Ovary (tissue), 7 donors: ENCODE measurements at regions not wholly inside any gene's neighbourhood (a gene's known extent, or its start where the extent isn't known, plus 50 kb on each side); places are given as distances from the start of the nearest gene placed in this dataset.
"Not testable (repeated sequence)": the region's sequence is repeated elsewhere in the genome, so short reads cannot be mapped to it uniquely, and the experiment has no call there.

ENCODE experiments used
- DNase-seq, 5 donors: peaks; one replicate each; pipeline ENCODE4 v3.0.0-alpha.2; 2019 to 2020
- H3K27ac ChIP-seq, 2 donors: fragments of 200-600 bp; one replicate each; pipeline versions ENCODE4 v1.5.1 to v1.8.0; 2019 to 2022
- H3K27me3 ChIP-seq: fragments of 200-600 bp; one replicate; pipeline ENCODE4 v1.8.0; 2022
- H3K36me3 ChIP-seq: fragments of 200-600 bp; sonication (generic); one replicate; pipeline ENCODE4 v1.5.1; 2019
- H3K4me1 ChIP-seq: one replicate; pipeline ENCODE4 v1.8.1; 2013; ENCODE audit warnings: mild to moderate bottlenecking, moderate library complexity; ENCODE audit not compliant: insufficient read depth
- H3K4me3 ChIP-seq: fragments of 200-600 bp; sonication (generic); one replicate; pipeline ENCODE4 v1.5.1; 2017
- H3K9me3 ChIP-seq, 2 donors: fragments of 200-600 bp in 1 of 2; sonication (generic) in 1 of 2; one replicate each; pipeline versions ENCODE4 v1.5.1 to v1.8.1; 2013 to 2019; ENCODE audit warnings: mild to moderate bottlenecking in 1 of 2, moderate library complexity in 1 of 2
- WGBS, 3 donors: extraction: QIAGEN DNeasy Blood & Tissue Kit in 1 of 3; methylation state at CpG; one replicate each; pipeline versions ENCODE4 v1.1.5 to v1.1.7; 2013 to 2017; 5-methylcytosine and 5-hydroxymethylcytosine counted together
- intact Hi-C, 4 donors: fragments of 100-400 bp; cut with DNase I; formaldehyde crosslinking; loops; one replicate each; pipeline versions ENCODE4 v1.11.0 to v1.15.1; 2022 to 2023
- donor health status: DM: no; HTN: no; CAD: no; lungs with moderate emphysema.
- donor health status: DM: no; HTN: no; CAD: no.
- donor health status: Bipolar disorder and iron deficiency.
- donor health status: DM: no; HTN: no; CAD: no.
- donor health status: DM: yes; HTN: yes; CAD: no.

DNA sequence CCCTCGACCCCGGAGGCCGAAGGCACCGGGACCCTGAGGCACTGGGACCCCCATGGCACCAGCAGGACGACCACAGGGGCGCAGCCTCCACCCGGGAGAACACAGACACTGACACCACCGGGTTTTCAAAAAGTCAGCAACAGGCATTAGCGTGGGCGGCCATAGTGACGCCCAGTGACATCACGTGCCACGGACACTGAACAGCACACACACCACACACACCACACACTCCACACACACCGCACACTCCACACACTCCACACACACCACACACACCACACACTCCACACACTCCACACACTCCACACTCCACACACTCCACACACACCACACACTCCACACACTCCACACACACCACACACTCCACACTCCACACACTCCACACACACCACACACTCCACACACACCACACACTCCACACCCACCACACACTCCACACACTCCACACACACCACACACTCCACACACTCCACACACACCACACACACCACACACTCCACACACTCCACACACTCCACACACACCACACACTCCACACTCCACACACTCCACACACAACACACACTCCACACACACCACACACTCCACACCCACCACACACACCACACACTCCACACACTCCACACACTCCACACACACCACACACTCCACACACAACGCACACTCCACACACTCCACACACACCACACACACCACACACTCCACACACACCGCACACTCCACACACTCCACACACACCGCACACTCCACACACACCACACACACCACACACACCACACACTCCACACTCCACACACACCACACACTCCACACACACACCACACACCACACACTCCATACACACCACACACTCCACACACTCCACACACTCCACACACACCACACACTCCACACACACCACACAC lies 3955.9 kb upstream of the TPTE start:
- H3K27ac ChIP-seq, H3K27me3 ChIP-seq, H3K4me3 ChIP-seq, intact Hi-C loops, H3K36me3 ChIP-seq, H3K4me1 ChIP-seq, H3K9me3 ChIP-seq: not testable (repeated sequence)
- 35 to 45% (median 43%) methylated on average over 12 to 13 of the region's 17 CpGs for WGBS, 3 donors
- peak in 3 of 5 donors; percentile 5 to 31 (median 15) for DNase-seq

DNA sequence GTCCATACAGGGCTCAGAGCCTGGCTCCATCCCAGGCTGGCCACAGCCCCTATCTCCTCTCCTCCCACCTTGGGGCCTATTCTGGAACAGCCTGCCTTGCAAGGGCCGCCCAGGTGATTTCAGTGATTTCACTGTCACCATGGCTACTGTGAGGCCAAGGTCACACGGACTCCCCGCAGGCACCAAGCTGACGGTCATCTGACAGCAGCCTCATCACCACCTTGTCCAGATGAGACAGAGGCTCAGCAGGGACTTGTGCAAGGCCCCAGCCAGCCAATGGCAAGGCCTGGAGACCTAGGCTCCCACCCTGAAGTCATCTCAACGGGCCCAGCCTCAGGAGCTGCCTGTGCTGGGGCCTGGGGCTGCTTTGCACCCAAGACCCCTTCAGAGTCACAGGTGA lies 3953.8 kb upstream of the TPTE start:
- H3K36me3 ChIP-seq, H3K4me3 ChIP-seq, H3K4me1 ChIP-seq, H3K9me3 ChIP-seq, H3K27me3 ChIP-seq, intact Hi-C loops, H3K27ac ChIP-seq: not testable (repeated sequence)
- DNase-seq, result peak in 1 of 5 donors; percentile 4
- 70% methylated on average over 3 of the region's 5 CpGs; no CpG with 5 or more reads in 2 of the 3 donors for WGBS, 3 donors

- H3K4me1 ChIP-seq, H3K27me3 ChIP-seq, intact Hi-C loops, DNase-seq, H3K9me3 ChIP-seq, H3K27ac ChIP-seq, H3K4me3 ChIP-seq, H3K36me3 ChIP-seq: not testable (repeated sequence)
- WGBS, 3 donors, result no CpG with 5 or more reads among the region's 16 CpGs
These were observed 3952.2 kb upstream of the TPTE start for GRCh38 chr21:6569152-6569551.

DNA sequence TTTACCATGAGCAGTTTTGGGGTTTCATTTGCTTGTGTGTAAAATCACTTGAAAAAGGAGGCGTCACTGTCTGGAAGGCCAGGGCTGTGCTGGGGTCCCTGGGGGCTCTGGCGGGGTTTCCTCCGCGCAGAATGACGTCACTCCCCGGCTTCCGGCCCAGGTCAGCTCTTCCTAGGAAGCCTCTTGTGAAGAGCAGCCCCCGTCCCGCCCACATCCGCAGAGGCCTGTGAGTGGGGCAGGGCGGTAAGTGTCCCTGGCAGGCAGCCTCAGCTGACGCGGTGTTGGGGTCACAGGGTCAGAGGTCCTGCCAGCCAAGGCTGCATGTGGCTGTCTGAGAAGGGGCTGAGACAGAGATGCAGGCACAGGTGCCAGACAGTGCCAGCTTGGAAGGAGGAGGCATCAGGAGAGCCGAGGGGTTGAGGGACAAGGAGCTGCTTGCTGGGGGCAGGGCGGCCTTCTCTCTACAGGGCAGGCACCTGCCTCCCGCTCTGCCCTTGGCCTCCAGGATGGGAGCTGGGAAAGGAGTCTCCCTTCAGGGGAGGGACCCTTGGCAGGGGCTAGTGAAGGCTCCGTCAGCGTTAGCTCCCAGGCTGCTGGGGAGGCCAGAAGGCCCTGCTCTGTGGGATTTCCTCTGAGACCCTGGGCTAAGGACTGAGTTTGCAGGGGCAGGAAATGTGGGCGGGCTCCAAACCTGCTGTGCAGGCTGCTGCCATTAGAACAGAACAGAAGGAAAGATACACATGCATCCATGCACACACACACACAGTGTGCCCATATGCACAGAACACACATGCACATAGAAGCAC lies 3951.6 kb upstream of the TPTE start:
- H3K4me1 ChIP-seq, intact Hi-C loops, DNase-seq, H3K9me3 ChIP-seq, H3K27me3 ChIP-seq, H3K36me3 ChIP-seq, H3K27ac ChIP-seq, H3K4me3 ChIP-seq: not testable (repeated sequence)
- no CpG with 5 or more reads among the region's 19 CpGs for WGBS, 3 donors

- H3K27ac ChIP-seq, H3K4me1 ChIP-seq, intact Hi-C loops, H3K36me3 ChIP-seq, DNase-seq, H3K4me3 ChIP-seq, H3K9me3 ChIP-seq, H3K27me3 ChIP-seq: not testable (repeated sequence)
- WGBS, 3 donors, result no CpG with 5 or more reads among the region's 24 CpGs
These were observed 3950.5 kb upstream of the TPTE start for GRCh38 chr21:6570700-6571368.

GRCh38 chr21:6573576-6573975 lies 3947.8 kb upstream of the TPTE start:
- H3K36me3 ChIP-seq, H3K27me3 ChIP-seq, H3K4me1 ChIP-seq, DNase-seq, intact Hi-C loops, H3K9me3 ChIP-seq, H3K4me3 ChIP-seq, H3K27ac ChIP-seq: not testable (repeated sequence)
- no CpG with 5 or more reads among the region's 15 CpGs for WGBS, 3 donors

GRCh38 chr21:6579801-6580200 lies 3941.6 kb upstream of the TPTE start:
- intact Hi-C loops, H3K4me3 ChIP-seq, H3K27ac ChIP-seq, H3K4me1 ChIP-seq, H3K27me3 ChIP-seq, H3K36me3 ChIP-seq, DNase-seq, H3K9me3 ChIP-seq: not testable (repeated sequence)
- WGBS, 3 donors, result no CpG with 5 or more reads among the region's 7 CpGs
